HEK293 (cell line): ENCODE measurements at regions not wholly inside any gene's neighbourhood (a gene's known extent, or its start where the extent isn't known, plus 50 kb on each side); places are given as distances from the start of the nearest gene placed in this dataset.

Experiments used
- ATF2 ChIP-seq: fragments of 450-650 bp; formaldehyde crosslinking; IDR thresholded peaks from 2 replicates; pipeline ENCODE4 v1.5.1; 2016; ENCODE audit warnings: missing biosample characterization, missing genetic modification characterization, low read depth
- CTCF ChIP-seq: fragments of 450-650 bp; formaldehyde crosslinking; IDR thresholded peaks from 2 replicates; pipeline ENCODE4 v1.5.1; 2016; ENCODE audit warnings: missing biosample characterization, missing genetic modification characterization
- INSM2 ChIP-seq: fragments of 450-650 bp; formaldehyde crosslinking; IDR thresholded peaks from 2 replicates; pipeline ENCODE4 v1.5.1; 2016; ENCODE audit warnings: missing biosample characterization, missing genetic modification characterization
- KLF16 ChIP-seq: fragments of 450-650 bp; formaldehyde crosslinking; IDR thresholded peaks from 2 replicates; pipeline ENCODE4 v1.5.1; 2017; ENCODE audit warnings: missing biosample characterization, missing genetic modification characterization
- REST ChIP-seq: fragments of 450-650 bp; formaldehyde crosslinking; IDR thresholded peaks from 2 replicates; pipeline ENCODE4 v1.5.1; 2016; ENCODE audit warnings: missing biosample characterization, missing genetic modification characterization
- ZIC2 ChIP-seq: fragments of 450-650 bp; formaldehyde crosslinking; IDR thresholded peaks from 2 replicates; pipeline ENCODE4 v1.5.1; 2016; ENCODE audit warnings: missing biosample characterization, missing genetic modification characterization
- ZNF174 ChIP-seq: fragments of 450-650 bp; formaldehyde crosslinking; IDR thresholded peaks from 2 replicates; pipeline ENCODE4 v1.5.0; 2017; ENCODE audit warnings: missing biosample characterization, mild to moderate bottlenecking, missing genetic modification characterization
- ZNF580 ChIP-seq: fragments of 450-650 bp; formaldehyde crosslinking; IDR thresholded peaks from 2 replicates; pipeline ENCODE4 v1.5.1; 2016; ENCODE audit warnings: missing biosample characterization, missing genetic modification characterization
- ZNF670 ChIP-seq: fragments of 450-650 bp; formaldehyde crosslinking; IDR thresholded peaks from 2 replicates; pipeline ENCODE4 v1.5.1; 2016; ENCODE audit warnings: missing biosample characterization, missing genetic modification characterization, low read depth

- TF ChIP-seq CTCF (tag by site-specific recombination) (no peak), REST (no peak), ZIC2 (no peak), ZNF670 (tag by site-specific recombination) (no peak), ATF2 (tag by site-specific recombination) (no peak), INSM2 (tag by site-specific recombination) (no peak), ZNF174 (tag by site-specific recombination) (no peak), ZNF580 (tag by site-specific recombination) (no peak), KLF16 (tag by site-specific recombination) (no peak)
These were observed 103.3 kb upstream of the RBBP8 start for GRCh38 chr18:22829781-22830180.
